Peyer's patch (tissue), 4 donors: ENCODE measurements at regions not wholly inside any gene's neighbourhood (a gene's known extent, or its start where the extent isn't known, plus 50 kb on each side); places are given as distances from the start of the nearest gene placed in this dataset.

Experiments used
- DNase-seq, 3 donors: peaks; one replicate each; pipeline ENCODE4 v3.0.0-alpha.2; 2017 to 2019
- H3K27ac ChIP-seq, 4 donors: fragments of 200-600 bp; sonication (generic); one replicate each; pipeline ENCODE4 v1.5.1; 2016 to 2019
- H3K27me3 ChIP-seq, 2 donors: fragments of 200-600 bp; sonication (generic); one replicate each; pipeline ENCODE4 v1.5.1; 2019
- H3K36me3 ChIP-seq, 3 donors: fragments of 200-600 bp; sonication (generic); one replicate each; pipeline ENCODE4 v1.5.1; 2016 to 2019
- H3K4me1 ChIP-seq, 4 donors: fragments of 200-600 bp; sonication (generic); one replicate each; pipeline ENCODE4 v1.5.1; 2016 to 2019
- H3K4me3 ChIP-seq, 4 donors: fragments of 200-600 bp; sonication (generic); 1 replicate in 3 of 4; 2 replicates in 1 of 4; pipeline ENCODE4 v1.5.1; 2016 to 2019; ENCODE audit warnings: mild to moderate bottlenecking in 1 of 4
- H3K9me3 ChIP-seq, 4 donors: fragments of 200-600 bp; sonication (generic); one replicate each; pipeline ENCODE4 v1.5.1; 2016 to 2019; ENCODE audit warnings: mild to moderate bottlenecking in 1 of 4
- POLR2A ChIP-seq, 2 donors: fragments of 450-650 bp; IDR thresholded peaks; one replicate each; pipeline ENCODE4 v1.5.1; 2017; ENCODE audit warnings: antibody characterized with exemption in 2 of 2, mild to moderate bottlenecking in 2 of 2, moderate library complexity in 2 of 2
- TF ChIP-seq, protein P1 (sequence below), 6 experiments: fragments of 450-650 bp in 4 of 6; fragments of 200-600 bp in 2 of 6; sonication (generic) in 1 of 6; IDR thresholded peaks; one replicate each; pipeline ENCODE4 v1.5.1; 2017 to 2019; ENCODE audit warnings: antibody characterized with exemption in 6 of 6, mild to moderate bottlenecking in 3 of 6, moderate library complexity in 1 of 6

- no peak for DNase-seq
- no peak overlapping the region for H3K27ac ChIP-seq
- TF ChIP-seq, protein P1, sequence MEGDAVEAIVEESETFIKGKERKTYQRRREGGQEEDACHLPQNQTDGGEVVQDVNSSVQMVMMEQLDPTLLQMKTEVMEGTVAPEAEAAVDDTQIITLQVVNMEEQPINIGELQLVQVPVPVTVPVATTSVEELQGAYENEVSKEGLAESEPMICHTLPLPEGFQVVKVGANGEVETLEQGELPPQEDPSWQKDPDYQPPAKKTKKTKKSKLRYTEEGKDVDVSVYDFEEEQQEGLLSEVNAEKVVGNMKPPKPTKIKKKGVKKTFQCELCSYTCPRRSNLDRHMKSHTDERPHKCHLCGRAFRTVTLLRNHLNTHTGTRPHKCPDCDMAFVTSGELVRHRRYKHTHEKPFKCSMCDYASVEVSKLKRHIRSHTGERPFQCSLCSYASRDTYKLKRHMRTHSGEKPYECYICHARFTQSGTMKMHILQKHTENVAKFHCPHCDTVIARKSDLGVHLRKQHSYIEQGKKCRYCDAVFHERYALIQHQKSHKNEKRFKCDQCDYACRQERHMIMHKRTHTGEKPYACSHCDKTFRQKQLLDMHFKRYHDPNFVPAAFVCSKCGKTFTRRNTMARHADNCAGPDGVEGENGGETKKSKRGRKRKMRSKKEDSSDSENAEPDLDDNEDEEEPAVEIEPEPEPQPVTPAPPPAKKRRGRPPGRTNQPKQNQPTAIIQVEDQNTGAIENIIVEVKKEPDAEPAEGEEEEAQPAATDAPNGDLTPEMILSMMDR (IDR thresholded peaks at IDR 0.05): no peak
- TF ChIP-seq POLR2A (IDR thresholded peaks at IDR 0.05): no peak
- H3K9me3 ChIP-seq: no peaks in the 10 kb centered on the region
- no peaks in the 10 kb centered on the region for H3K4me1 ChIP-seq
- H3K36me3 ChIP-seq: no peaks in the 10 kb centered on the region
- no peak overlapping the region for H3K4me3 ChIP-seq
- H3K27me3 ChIP-seq: no peaks in the 10 kb centered on the region
These were observed 1133.1 kb upstream of the ACO1 start for GRCh38 chr9:31251386-31251785.

GRCh38 chr9:31253800-31254762 lies 1130.4 kb upstream of the ACO1 start:
- no peaks in the 10 kb centered on the region for H3K9me3 ChIP-seq
- H3K36me3 ChIP-seq: no peaks in the 10 kb centered on the region
- H3K4me1 ChIP-seq: no peaks in the 10 kb centered on the region
- TF ChIP-seq, protein P1 (IDR thresholded peaks at IDR 0.05): no peak
- TF ChIP-seq POLR2A (IDR thresholded peaks at IDR 0.05): no peak
- H3K4me3 ChIP-seq: no peak overlapping the region
- H3K27me3 ChIP-seq: no peaks in the 10 kb centered on the region
- H3K27ac ChIP-seq: no peak overlapping the region
- DNase-seq: no peak

- H3K27me3 ChIP-seq: no peaks in the 10 kb centered on the region
- TF ChIP-seq, protein P1 (IDR thresholded peaks at IDR 0.05): no peak
- TF ChIP-seq POLR2A (IDR thresholded peaks at IDR 0.05): no peak
These were observed 1129.2 kb upstream of the ACO1 start for GRCh38 chr9:31255211-31255610.

GRCh38 chr9:31259824-31260223 lies 1124.6 kb upstream of the ACO1 start:
- no peaks in the 10 kb centered on the region for H3K9me3 ChIP-seq
- no peaks in the 10 kb centered on the region for H3K4me1 ChIP-seq
- no peak for TF ChIP-seq POLR2A (IDR thresholded peaks at IDR 0.05)
- TF ChIP-seq, protein P1 (IDR thresholded peaks at IDR 0.05): no peak
- H3K27ac ChIP-seq: no peak overlapping the region
- H3K36me3 ChIP-seq: no peaks in the 10 kb centered on the region
- H3K27me3 ChIP-seq: no peaks in the 10 kb centered on the region
- H3K4me3 ChIP-seq: no peak overlapping the region
- no peak for DNase-seq

More at GRCh38 chr9:31255211-31255610, 1129.2 kb upstream of the ACO1 start:
- Histone ChIP-seq H3K4me1 (no peaks in the 10 kb centered on the region), H3K9me3 (no peaks in the 10 kb centered on the region), H3K27ac (no peak overlapping the region), H3K4me3 (no peak overlapping the region), H3K36me3 (no peaks in the 10 kb centered on the region)
- DNase-seq: no peak

DNA sequence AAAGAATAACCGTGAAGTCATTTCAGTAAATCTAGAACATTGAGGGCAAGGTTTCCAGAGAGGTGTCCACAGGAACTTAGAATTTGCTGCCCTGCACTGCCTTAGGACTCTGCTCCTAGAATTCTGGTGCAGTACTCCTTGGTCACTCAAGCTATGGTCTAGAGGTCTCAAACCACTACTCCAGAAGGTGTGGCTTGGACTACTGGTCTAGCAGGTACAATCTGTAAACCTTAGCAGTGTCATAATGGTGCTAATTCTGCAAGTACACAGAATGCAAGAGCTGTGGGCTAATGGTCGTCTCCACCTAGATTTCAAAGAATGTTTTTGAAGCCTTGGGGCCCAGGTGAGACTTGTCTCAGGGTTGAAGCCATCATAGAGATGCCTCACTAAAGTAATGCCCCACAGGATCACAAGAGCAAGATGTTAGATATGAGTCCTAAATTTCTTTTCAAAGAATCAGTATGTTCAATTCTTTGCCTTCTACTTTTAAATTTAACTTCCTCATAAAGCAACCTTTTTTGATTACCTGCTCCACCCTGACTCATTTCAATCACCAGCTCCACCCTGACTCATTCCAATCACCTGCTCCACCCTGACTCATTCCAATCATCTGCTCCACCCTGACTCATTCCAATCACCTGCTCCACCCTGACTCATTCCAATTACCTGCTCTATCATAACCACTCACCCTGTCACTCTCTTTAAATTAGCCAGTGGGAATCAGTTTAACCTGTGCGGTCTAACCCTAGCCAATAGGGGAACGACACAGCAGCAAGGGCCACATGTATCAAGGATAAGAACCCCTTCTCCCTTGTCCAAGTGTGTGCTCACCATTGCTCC lies 1111.8 kb upstream of the ACO1 start:
- Histone ChIP-seq H3K9me3 (no peaks in the 10 kb centered on the region), H3K27me3 (no peaks in the 10 kb centered on the region), H3K4me3 (no peak overlapping the region), H3K36me3 (no peaks in the 10 kb centered on the region), H3K4me1 (no peaks in the 10 kb centered on the region), H3K27ac (no peak overlapping the region)
- DNase-seq: no peak
- TF ChIP-seq POLR2A (IDR thresholded peaks at IDR 0.05): no peak
- TF ChIP-seq, protein P1 (IDR thresholded peaks at IDR 0.05): no peak
